ENCODE measurements at regions not wholly inside any gene's neighbourhood (a gene's known extent, or its start where the extent isn't known, plus 50 kb on each side); places are given as distances from the start of the nearest gene placed in this dataset.

DNA sequence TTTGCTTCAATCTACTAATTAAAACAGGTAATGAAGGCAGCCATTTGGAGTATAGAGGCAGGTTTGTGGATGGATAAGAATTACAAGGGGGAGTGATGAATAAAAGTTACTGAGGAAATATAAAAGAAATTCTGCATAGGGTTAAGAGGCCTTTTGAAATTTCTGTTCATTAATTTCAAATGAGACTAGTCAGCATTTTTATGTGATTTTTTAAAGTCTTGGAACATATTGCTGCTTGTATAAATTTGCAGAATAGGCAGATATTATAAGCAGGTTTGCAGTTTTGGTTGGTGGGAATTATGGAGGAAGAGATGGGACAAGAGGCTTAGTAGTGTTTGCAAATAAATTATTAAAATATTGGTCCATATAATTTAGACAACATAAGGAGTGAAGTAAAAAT is 750.4 kb upstream of the AGA start:
- TF ChIP-seq POLR2AphosphoS5 (IDR thresholded peaks at IDR 0.05; ENCODE audit: low read depth) (no peak), CTCF (IDR thresholded peaks at IDR 0.05; ENCODE audit: insufficient read depth, low read length) (no peak), GABPA (IDR thresholded peaks at IDR 0.05; ENCODE audit: low read depth) (no peak), SPI1 (IDR thresholded peaks at IDR 0.05; ENCODE audit: borderline replicate concordance, low read depth) (no peak)
- TF ChIP-seq, protein P1, sequence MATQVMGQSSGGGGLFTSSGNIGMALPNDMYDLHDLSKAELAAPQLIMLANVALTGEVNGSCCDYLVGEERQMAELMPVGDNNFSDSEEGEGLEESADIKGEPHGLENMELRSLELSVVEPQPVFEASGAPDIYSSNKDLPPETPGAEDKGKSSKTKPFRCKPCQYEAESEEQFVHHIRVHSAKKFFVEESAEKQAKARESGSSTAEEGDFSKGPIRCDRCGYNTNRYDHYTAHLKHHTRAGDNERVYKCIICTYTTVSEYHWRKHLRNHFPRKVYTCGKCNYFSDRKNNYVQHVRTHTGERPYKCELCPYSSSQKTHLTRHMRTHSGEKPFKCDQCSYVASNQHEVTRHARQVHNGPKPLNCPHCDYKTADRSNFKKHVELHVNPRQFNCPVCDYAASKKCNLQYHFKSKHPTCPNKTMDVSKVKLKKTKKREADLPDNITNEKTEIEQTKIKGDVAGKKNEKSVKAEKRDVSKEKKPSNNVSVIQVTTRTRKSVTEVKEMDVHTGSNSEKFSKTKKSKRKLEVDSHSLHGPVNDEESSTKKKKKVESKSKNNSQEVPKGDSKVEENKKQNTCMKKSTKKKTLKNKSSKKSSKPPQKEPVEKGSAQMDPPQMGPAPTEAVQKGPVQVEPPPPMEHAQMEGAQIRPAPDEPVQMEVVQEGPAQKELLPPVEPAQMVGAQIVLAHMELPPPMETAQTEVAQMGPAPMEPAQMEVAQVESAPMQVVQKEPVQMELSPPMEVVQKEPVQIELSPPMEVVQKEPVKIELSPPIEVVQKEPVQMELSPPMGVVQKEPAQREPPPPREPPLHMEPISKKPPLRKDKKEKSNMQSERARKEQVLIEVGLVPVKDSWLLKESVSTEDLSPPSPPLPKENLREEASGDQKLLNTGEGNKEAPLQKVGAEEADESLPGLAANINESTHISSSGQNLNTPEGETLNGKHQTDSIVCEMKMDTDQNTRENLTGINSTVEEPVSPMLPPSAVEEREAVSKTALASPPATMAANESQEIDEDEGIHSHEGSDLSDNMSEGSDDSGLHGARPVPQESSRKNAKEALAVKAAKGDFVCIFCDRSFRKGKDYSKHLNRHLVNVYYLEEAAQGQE (IDR thresholded peaks at IDR 0.05; ENCODE audit: insufficient replicate concordance, low read depth), result no peak

Measured in HL-60 (cell line).